Omental fat pad (tissue), 3 donors: ENCODE measurements at regions not wholly inside any gene's neighbourhood (a gene's known extent, or its start where the extent isn't known, plus 50 kb on each side); places are given as distances from the start of the nearest gene placed in this dataset.

Source experiments
- ATAC-seq: fragments of 150-250 bp; one replicate; pipeline ENCODE4 v1.9.1; 2016; ENCODE audit warnings: mild to moderate bottlenecking, moderate library complexity; ENCODE audit not compliant: low FRiP score
- DNase-seq: peaks from one replicate; pipeline ENCODE4 v3.0.0-alpha.2; 2019; ENCODE audit warnings: low spot score
- TF ChIP-seq, protein P1 (sequence below), 3 donors: fragments of 450-650 bp; IDR thresholded peaks; one replicate each; pipeline ENCODE4 v1.5.1; 2016 to 2017; ENCODE audit warnings: antibody characterized with exemption in 3 of 3, mild to moderate bottlenecking in 3 of 3, moderate library complexity in 2 of 3

DNA sequence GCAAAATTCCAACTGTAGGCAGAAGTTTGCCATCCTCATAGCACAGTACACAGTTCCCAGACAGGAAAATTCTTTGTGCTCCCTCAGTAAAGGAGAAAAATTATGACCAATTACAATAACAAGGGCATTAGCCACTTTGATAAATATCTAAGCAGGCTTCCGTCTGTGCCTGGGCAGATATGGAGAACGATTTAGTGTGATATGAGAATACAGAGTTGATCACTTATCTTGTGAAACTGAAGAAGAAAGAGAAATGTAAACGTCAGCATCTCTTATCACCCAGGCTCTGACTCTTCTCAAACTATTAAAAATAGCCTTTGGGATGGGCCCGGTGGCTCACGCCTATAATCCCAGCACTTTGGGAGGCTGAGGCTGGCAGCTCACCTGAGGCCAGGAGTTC is 54.5 kb upstream of the TIAM1 start:
- ATAC-seq: no peak

DNA sequence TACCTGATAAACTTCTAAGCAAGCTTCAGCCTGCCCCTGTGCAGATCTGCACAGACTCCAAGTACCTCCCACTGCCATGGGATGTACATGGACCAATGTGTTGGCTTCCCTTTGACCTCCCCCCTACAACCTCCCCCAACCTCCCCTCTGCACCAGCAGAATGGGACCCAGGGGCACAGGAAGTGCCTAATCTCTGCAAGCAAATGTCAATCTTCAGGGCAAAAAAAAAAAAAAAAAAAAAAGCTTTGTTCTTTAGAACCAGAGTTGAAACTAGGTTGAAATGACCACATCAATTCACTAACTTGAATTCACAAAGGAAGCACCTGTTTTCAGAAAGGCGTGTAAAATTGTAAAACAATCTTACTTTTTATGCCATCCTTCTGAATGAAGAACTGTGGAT is 53.9 kb upstream of the TIAM1 start:
- TF ChIP-seq, protein P1, sequence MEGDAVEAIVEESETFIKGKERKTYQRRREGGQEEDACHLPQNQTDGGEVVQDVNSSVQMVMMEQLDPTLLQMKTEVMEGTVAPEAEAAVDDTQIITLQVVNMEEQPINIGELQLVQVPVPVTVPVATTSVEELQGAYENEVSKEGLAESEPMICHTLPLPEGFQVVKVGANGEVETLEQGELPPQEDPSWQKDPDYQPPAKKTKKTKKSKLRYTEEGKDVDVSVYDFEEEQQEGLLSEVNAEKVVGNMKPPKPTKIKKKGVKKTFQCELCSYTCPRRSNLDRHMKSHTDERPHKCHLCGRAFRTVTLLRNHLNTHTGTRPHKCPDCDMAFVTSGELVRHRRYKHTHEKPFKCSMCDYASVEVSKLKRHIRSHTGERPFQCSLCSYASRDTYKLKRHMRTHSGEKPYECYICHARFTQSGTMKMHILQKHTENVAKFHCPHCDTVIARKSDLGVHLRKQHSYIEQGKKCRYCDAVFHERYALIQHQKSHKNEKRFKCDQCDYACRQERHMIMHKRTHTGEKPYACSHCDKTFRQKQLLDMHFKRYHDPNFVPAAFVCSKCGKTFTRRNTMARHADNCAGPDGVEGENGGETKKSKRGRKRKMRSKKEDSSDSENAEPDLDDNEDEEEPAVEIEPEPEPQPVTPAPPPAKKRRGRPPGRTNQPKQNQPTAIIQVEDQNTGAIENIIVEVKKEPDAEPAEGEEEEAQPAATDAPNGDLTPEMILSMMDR (IDR thresholded peaks at IDR 0.05): no peak
- DNase-seq (no peak), ATAC-seq (no peak)

More for the DNA sequence above, 54.5 kb upstream of the TIAM1 start:
- TF ChIP-seq, protein P1 (IDR thresholded peaks at IDR 0.05): no peak
- DNase-seq: no peak

DNA sequence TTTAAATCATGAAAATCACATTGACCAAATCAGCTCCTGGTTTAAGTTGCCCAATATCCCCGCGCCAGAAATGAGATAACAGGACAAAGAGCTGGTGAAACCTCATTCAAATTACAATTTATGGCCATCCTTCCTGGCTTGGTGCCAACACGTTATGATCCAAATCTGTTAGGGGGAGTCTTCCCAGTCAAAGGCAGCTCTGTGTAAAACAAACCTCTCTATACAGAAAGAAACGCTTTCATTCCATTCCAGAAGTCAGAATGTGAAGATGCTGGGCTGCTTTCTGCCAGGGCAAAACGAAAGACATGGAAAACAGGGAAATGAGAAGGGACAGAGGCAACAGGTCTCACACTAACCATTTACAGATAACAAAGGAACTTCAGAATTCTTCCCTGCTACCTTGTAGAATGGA is 53.5 kb upstream of the TIAM1 start:
- TF ChIP-seq, protein P1 (IDR thresholded peaks at IDR 0.05): no peak
- ATAC-seq (no peak), DNase-seq (no peak)

DNA sequence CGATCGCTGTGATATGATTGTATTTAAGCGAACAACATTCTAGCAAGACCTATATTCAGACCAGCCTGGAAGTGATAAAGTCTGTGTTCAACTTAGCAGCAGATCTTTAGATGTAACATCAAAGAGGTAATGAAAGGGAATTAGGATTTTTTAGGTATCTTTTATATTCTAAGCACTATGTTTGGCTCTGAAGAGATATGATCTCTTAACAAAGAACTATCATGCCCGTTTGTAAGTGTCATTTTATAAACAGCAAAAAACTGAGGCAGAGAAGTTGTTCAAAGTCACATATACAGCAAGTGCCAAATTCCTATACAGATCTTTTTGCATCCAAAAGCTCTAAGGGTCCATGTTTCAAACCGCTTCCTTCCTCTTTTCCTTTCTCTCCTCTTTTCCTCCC is 53.0 kb upstream of the TIAM1 start:
- DNase-seq (no peak), ATAC-seq (no peak)
- TF ChIP-seq, protein P1 (IDR thresholded peaks at IDR 0.05): no peak

DNA sequence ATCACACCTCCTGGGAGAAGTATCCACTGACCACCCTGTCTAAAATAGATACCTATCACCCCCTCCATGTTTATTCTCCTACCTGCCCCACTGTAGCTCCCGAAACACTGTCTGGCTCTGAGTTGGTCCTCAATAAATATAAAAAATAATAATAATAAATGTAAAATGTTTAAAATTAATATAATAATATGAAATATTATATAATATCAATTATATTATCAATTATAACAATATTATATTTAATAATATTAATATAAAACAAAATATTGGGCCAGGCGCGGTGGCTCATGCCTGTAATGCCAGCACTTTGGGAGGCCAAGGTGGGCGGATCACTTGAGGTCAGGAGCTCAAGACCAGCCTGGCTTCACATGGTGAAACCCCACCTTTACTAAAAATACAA is 52.3 kb upstream of the TIAM1 start:
- DNase-seq (no peak), ATAC-seq (no peak)
- TF ChIP-seq, protein P1 (IDR thresholded peaks at IDR 0.05): no peak

DNA sequence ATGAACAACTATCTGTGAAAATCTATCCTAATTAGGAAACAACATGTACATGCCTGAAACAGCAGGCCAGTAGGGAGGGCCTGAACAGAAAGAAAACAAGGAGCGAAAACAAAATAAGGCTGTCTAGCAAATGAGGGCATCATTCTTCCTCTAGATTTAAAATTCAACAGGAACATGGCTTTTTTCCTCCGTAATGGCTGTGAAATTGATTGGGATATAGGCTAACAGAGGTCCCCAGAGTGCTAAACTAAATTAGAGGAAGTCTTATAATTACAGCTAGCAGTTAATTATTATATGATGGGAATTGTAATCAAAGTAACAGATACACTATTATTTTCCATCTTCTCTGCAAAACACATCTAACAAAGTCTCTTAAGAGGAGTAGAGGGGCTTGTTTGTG is 51.7 kb upstream of the TIAM1 start:
- TF ChIP-seq, protein P1 (IDR thresholded peaks at IDR 0.05): no peak
- DNase-seq (no peak), ATAC-seq (no peak)

DNA sequence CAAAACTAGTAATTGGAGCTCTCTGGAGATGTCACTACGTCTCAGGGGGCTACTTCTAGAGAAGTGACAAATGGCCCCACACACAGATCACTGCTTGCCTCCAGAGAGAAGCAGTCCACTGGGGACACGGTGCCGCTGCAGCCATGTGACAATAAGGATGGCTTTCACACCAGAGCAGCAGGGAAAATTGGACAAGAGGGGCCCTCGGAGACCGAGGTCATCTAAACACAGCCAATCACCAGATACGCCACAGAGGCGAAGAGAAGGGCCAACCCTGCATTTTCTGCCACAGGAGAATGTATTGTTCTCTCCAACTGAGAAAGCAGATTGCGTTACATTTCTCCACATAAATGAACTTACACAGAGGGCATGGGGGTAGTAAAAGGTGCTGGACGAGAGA is 51.2 kb upstream of the TIAM1 start:
- DNase-seq (no peak), ATAC-seq (no peak)
- TF ChIP-seq, protein P1 (IDR thresholded peaks at IDR 0.05): no peak
